ENCODE measurements at regions not wholly inside any gene's neighbourhood (a gene's known extent, or its start where the extent isn't known, plus 50 kb on each side); places are given as distances from the start of the nearest gene placed in this dataset.

DNA sequence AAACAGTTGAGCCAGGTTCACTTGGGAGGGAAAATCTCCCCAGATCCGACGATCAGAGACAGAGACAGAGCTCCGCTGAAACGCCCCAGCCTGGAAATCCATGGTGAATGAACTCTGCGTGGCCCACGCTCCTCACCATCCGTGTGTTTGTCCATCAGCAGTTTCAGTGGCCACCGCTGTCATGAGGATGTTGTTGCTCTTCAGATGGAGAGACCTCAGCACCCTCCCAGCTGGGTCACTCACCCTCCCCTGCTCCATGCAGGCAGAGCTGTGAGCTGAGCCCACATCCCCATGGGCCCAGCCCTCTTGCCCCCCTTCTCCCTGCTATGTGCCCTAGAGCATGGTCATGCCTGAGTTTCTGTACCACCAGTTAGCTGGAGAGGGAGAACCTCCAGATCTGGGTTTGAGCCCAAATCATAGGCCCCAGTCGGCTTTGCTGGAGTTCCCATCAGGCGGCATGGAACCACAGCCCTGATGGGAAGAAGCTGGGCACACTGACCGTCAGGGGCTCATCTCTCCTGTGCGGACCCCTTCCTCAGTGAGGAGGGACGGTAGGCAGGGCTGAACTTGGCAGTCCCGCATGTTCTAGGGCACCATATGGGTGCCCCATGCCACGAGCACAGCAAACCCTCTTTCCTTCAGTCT, 154.4 kb upstream of the COL5A1 start:
- TF ChIP-seq, protein P1, sequence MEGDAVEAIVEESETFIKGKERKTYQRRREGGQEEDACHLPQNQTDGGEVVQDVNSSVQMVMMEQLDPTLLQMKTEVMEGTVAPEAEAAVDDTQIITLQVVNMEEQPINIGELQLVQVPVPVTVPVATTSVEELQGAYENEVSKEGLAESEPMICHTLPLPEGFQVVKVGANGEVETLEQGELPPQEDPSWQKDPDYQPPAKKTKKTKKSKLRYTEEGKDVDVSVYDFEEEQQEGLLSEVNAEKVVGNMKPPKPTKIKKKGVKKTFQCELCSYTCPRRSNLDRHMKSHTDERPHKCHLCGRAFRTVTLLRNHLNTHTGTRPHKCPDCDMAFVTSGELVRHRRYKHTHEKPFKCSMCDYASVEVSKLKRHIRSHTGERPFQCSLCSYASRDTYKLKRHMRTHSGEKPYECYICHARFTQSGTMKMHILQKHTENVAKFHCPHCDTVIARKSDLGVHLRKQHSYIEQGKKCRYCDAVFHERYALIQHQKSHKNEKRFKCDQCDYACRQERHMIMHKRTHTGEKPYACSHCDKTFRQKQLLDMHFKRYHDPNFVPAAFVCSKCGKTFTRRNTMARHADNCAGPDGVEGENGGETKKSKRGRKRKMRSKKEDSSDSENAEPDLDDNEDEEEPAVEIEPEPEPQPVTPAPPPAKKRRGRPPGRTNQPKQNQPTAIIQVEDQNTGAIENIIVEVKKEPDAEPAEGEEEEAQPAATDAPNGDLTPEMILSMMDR (IDR thresholded peaks at IDR 0.05; ENCODE audit: control extremely low read depth, extremely low read depth): no peak
- no peak overlapping the region for H3K27ac ChIP-seq (ENCODE audit: low read depth in 1 of 2, low read length in 1 of 2)
- no peak overlapping the region for H3K9ac ChIP-seq (ENCODE audit: insufficient read depth in 1 of 2, low read length in 2 of 2)
- peak in 1 of 3 donors; percentile 7 for DNase-seq
- no peak overlapping the region for H3K4me3 ChIP-seq
- H3K4me1 ChIP-seq (ENCODE audit: control insufficient read depth in 5 of 5, insufficient read depth in 5 of 5, low read length in 5 of 5): peaks cover 0 to 19% (median 9%) of the 10 kb centered on the region in 5 donors
- H3K36me3 ChIP-seq (ENCODE audit: control insufficient read depth in 4 of 4, insufficient read depth in 4 of 4, low read length in 4 of 4): no peaks in the 10 kb centered on the region
- H3K27me3 ChIP-seq (ENCODE audit: control insufficient read depth in 3 of 3, insufficient read depth in 3 of 3, low read length in 2 of 3): no peaks in the 10 kb centered on the region
- WGBS, 2 donors: 93 to 95% methylated on average over 15 of the region's 15 CpGs
- no peaks in the 10 kb centered on the region for H3K9me3 ChIP-seq (ENCODE audit: control insufficient read depth in 4 of 4, insufficient read depth in 3 of 4, low read length in 3 of 4)
- ATAC-seq (ENCODE audit: insufficient read depth, low FRiP score): no peak

DNA sequence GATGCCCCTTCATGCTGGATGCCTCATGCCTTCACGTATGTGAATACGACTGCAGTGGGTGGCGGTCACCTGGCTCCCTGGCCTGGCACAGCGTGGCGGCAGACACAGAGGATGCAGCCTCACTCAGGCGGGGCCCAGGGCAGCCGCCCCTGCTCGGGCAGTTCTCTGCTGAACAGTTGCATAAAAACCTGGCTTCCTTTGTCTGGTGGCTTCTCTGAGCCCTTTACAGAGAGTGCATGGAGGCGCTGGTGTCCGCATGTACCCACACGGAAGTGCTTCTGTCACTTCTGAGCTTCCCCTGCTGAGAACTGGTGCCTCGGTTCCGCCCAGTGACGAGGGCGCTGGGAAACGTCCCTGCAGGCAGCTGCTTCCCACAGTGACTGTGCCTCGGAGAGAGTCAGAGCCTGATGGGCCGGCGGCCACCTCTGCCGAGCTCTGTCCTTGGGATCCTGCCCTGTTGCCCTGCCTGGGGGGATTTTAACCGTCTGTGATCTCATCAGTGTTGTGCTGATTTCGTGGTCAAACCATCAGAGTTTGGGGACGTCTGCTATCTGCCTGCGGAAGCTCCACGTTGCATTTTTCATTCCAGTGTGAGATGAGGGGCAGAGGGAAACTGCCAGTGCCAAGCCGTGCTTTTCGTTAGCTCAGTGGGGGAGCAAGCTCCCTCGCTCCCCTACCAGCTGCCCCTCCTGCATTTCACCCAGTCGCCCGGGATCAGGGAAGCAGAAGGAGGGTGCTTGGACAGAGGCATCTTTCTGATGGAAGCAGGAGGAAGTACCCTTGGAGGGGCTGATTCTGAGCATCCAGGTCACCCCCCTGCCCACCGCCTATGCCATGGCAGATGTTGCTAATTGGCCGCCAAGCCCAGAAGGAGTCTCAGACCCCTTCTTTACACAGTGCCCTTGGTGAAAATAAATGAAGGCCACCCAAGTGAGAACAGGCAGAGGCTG, 153.0 kb upstream of the COL5A1 start:
- Histone ChIP-seq H3K27me3 (ENCODE audit: control insufficient read depth in 3 of 3, insufficient read depth in 3 of 3, low read length in 2 of 3) (no peaks in the 10 kb centered on the region), H3K9me3 (ENCODE audit: control insufficient read depth in 4 of 4, insufficient read depth in 3 of 4, low read length in 3 of 4) (no peaks in the 10 kb centered on the region), H3K4me1 (ENCODE audit: control insufficient read depth in 5 of 5, insufficient read depth in 5 of 5, low read length in 5 of 5) (peaks cover 0 to 28% (median 9%) of the 10 kb centered on the region in 5 donors), H3K36me3 (ENCODE audit: control insufficient read depth in 4 of 4, insufficient read depth in 4 of 4, low read length in 4 of 4) (no peaks in the 10 kb centered on the region), H3K4me3 (no peak overlapping the region), H3K27ac (ENCODE audit: low read depth in 1 of 2, low read length in 1 of 2) (no peak overlapping the region), H3K9ac (ENCODE audit: insufficient read depth in 1 of 2, low read length in 2 of 2) (no peak overlapping the region)
- TF ChIP-seq, protein P1 (IDR thresholded peaks at IDR 0.05; ENCODE audit: control extremely low read depth, extremely low read depth): no peak
- DNase-seq: peak in 1 of 3 donors; percentile 16
- ATAC-seq (ENCODE audit: insufficient read depth, low FRiP score): no peak
- 66 to 76% methylated on average over 32 of the region's 32 CpGs for WGBS, 2 donors

DNA sequence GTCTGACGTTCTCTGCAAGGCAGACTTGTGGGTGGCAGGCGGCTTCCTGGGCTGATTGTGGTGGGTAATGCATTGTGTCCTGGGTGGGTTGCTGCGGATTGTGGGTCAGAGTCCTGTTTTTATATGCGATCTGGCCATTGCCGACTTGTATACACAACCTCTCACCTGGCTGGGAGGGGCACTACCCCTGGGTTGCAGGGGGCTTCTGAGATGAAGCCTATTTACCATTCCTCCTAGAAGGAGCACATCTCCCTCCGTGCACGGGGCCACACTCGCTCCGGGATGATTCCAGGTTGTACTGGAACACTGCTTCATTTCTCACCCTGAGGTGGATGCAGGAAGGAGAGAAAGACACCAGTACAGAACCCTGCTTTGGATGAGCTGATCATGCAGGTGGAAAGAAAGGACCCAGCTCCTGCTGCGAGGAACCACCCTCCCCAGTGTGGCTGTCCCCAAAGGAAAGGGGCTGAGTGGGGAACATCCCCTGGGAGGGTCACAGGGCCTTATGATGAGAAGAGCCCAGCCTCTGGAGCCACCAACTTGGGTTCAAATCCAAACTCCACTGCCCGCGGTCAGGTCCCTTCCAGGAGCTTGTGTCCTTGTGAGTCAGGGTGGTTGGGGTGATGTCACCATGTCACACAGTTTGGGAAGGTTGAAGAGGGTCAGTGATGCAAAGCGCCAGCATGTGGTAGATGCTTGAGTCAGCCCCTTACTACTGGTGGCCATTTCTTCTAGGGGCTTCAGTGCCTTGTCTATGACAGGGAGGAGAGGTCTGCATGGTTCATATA, 151.8 kb upstream of the COL5A1 start:
- TF ChIP-seq, protein P1 (IDR thresholded peaks at IDR 0.05; ENCODE audit: control extremely low read depth, extremely low read depth): no peak
- Histone ChIP-seq H3K4me1 (ENCODE audit: control insufficient read depth in 5 of 5, insufficient read depth in 5 of 5, low read length in 5 of 5) (peaks cover 0 to 28% (median 9%) of the 10 kb centered on the region in 5 donors), H3K4me3 (no peak overlapping the region), H3K27ac (ENCODE audit: low read depth in 1 of 2, low read length in 1 of 2) (no peak overlapping the region), H3K27me3 (ENCODE audit: control insufficient read depth in 3 of 3, insufficient read depth in 3 of 3, low read length in 2 of 3) (no peaks in the 10 kb centered on the region), H3K36me3 (ENCODE audit: control insufficient read depth in 4 of 4, insufficient read depth in 4 of 4, low read length in 4 of 4) (no peaks in the 10 kb centered on the region), H3K9ac (ENCODE audit: insufficient read depth in 1 of 2, low read length in 2 of 2) (no peak overlapping the region), H3K9me3 (ENCODE audit: control insufficient read depth in 4 of 4, insufficient read depth in 3 of 4, low read length in 3 of 4) (no peaks in the 10 kb centered on the region)
- WGBS, 2 donors: 91 to 97% methylated on average over 13 of the region's 13 CpGs
- ATAC-seq (ENCODE audit: insufficient read depth, low FRiP score) (no peak), DNase-seq (no peak)
